ENCODE measurements at regions not wholly inside any gene's neighbourhood (a gene's known extent, or its start where the extent isn't known, plus 50 kb on each side); places are given as distances from the start of the nearest gene placed in this dataset.

GRCh38 chr4:128700659-128701350 is 108.7 kb upstream of the JADE1 start:
- no peak for TF ChIP-seq CTCF (IDR thresholded peaks at IDR 0.05)
- TF ChIP-seq POLR2A (IDR thresholded peaks at IDR 0.05), result no peak

Measured in lower leg skin (tissue), 3 donors.